22Rv1 (cell line): ENCODE measurements at regions not wholly inside any gene's neighbourhood (a gene's known extent, or its start where the extent isn't known, plus 50 kb on each side); places are given as distances from the start of the nearest gene placed in this dataset.
A peak's percentile ranks its signal among the peaks of the same experiment; 100 is the strongest.

Experiments
- H3K27ac ChIP-seq: fragments of 450-650 bp; 2 replicates; pipeline ENCODE4 v1.5.1; 2017
- CTCF ChIP-seq: fragments of 450-650 bp; IDR thresholded peaks from 2 replicates; pipeline ENCODE4 v1.5.1; 2017; ENCODE audit warnings: mild to moderate bottlenecking
- ZFX ChIP-seq: fragments of 450-650 bp; IDR thresholded peaks from 2 replicates; pipeline ENCODE4 v1.6.1; 2017; ENCODE audit warnings: antibody characterized with exemption, borderline replicate concordance

- no peak for TF ChIP-seq ZFX
- no peak for TF ChIP-seq CTCF
- H3K27ac ChIP-seq: no peak overlapping the region
These were observed 106.1 kb upstream of the TMEM132D start for GRCh38 chr12:130009961-130010360.

- TF ChIP-seq CTCF (no peak), ZFX (no peak)
- no peak overlapping the region for H3K27ac ChIP-seq
These were observed 108.0 kb upstream of the TMEM132D start for GRCh38 chr12:130011611-130012385.

GRCh38 chr12:130013771-130014484 is 110.1 kb upstream of the TMEM132D start:
- H3K27ac ChIP-seq: no peak overlapping the region
- no peak for TF ChIP-seq ZFX
- peak; percentile 92 for TF ChIP-seq CTCF

- TF ChIP-seq ZFX: no peak
- TF ChIP-seq CTCF: no peak
These were observed 110.6 kb upstream of the TMEM132D start for GRCh38 chr12:130014485-130014807.

GRCh38 chr12:130016194-130016593 is 112.4 kb upstream of the TMEM132D start:
- TF ChIP-seq ZFX: no peak
- no peak for TF ChIP-seq CTCF
- H3K27ac ChIP-seq: no peak overlapping the region

More at GRCh38 chr12:130014485-130014807, 110.6 kb upstream of the TMEM132D start:
- no peak overlapping the region for H3K27ac ChIP-seq

GRCh38 chr12:130016986-130017385 is 113.2 kb upstream of the TMEM132D start:
- H3K27ac ChIP-seq: no peak overlapping the region
- TF ChIP-seq CTCF (no peak), ZFX (no peak)
